VCaP (cell line): ENCODE measurements at regions not wholly inside any gene's neighbourhood (a gene's known extent, or its start where the extent isn't known, plus 50 kb on each side); places are given as distances from the start of the nearest gene placed in this dataset.

Experiments used
- H3K27ac ChIP-seq: fragments of 450-650 bp; 2 replicates; pipeline ENCODE4 v1.5.1; 2017
- CTCF ChIP-seq: fragments of 450-650 bp; conservative IDR thresholded peaks from 2 replicates; pipeline ENCODE4 v1.5.1; 2017; ENCODE audit warnings: mild to moderate bottlenecking, moderate library complexity

GRCh38 chr3:68211637-68212036 is 557.2 kb upstream of the SUCLG2 start:
- no peak for TF ChIP-seq CTCF
- H3K27ac ChIP-seq, result no peak overlapping the region

GRCh38 chr3:68210635-68211034 is 556.2 kb upstream of the SUCLG2 start:
- H3K27ac ChIP-seq, result no peak overlapping the region
- TF ChIP-seq CTCF, result no peak

GRCh38 chr3:68207327-68207726 is 552.9 kb upstream of the SUCLG2 start:
- TF ChIP-seq CTCF, result no peak
- H3K27ac ChIP-seq, result no peak overlapping the region

GRCh38 chr3:68206524-68207117 is 552.2 kb upstream of the SUCLG2 start:
- peak; percentile 24; the same call in 1 of the 2 replicates for TF ChIP-seq CTCF

GRCh38 chr3:68186733-68187132 is 532.3 kb upstream of the SUCLG2 start:
- no peak for TF ChIP-seq CTCF

More at GRCh38 chr3:68206524-68207117, 552.2 kb upstream of the SUCLG2 start:
- H3K27ac ChIP-seq, result no peak overlapping the region

GRCh38 chr3:68176600-68176999 is 522.2 kb upstream of the SUCLG2 start:
- no peak overlapping the region for H3K27ac ChIP-seq
- no peak for TF ChIP-seq CTCF

More at GRCh38 chr3:68186733-68187132, 532.3 kb upstream of the SUCLG2 start:
- no peak overlapping the region for H3K27ac ChIP-seq

GRCh38 chr3:68173012-68173634 is 518.7 kb upstream of the SUCLG2 start:
- no peak overlapping the region for H3K27ac ChIP-seq

More at GRCh38 chr3:68173012-68173634, 518.7 kb upstream of the SUCLG2 start:
- TF ChIP-seq CTCF, result no peak
